ENCODE measurements at regions not wholly inside any gene's neighbourhood (a gene's known extent, or its start where the extent isn't known, plus 50 kb on each side); places are given as distances from the start of the nearest gene placed in this dataset.

GRCh38 chr11:79547256-79547655 is 106.4 kb upstream of the TENM4 start (continued):
- TF ChIP-seq REST (IDR thresholded peaks at IDR 0.05), result no peak
- TF ChIP-seq RXRA (IDR thresholded peaks at IDR 0.05), result no peak
- no peak for TF ChIP-seq EGR1 (IDR thresholded peaks at IDR 0.05; ENCODE audit: low read depth in 2 of 2)

GRCh38 chr11:79546351-79546750 is 105.5 kb upstream of the TENM4 start:
- Histone ChIP-seq H3K36me3 (ENCODE audit: control insufficient read depth in 4 of 4, insufficient read depth in 3 of 4, low read depth in 1 of 4, low read length in 3 of 4) (no peaks in the 10 kb centered on the region), H3K27me3 (ENCODE audit: control insufficient read depth in 4 of 4, insufficient read depth in 4 of 4, low read length in 3 of 4) (no peaks in the 10 kb centered on the region), H3K9ac (ENCODE audit: low read depth in 1 of 2, low read length in 2 of 2) (no peak overlapping the region), H3K9me3 (ENCODE audit: control insufficient read depth in 4 of 4, low read length in 3 of 4) (no peaks in the 10 kb centered on the region), H3K4me3 (ENCODE audit: low read depth in 1 of 3, low read length in 3 of 3) (no peak overlapping the region), H3K4me1 (ENCODE audit: control insufficient read depth in 4 of 4, insufficient read depth in 4 of 4, low read length in 3 of 4) (no peaks in the 10 kb centered on the region), H3K27ac (ENCODE audit: low read depth in 1 of 2, low read length in 2 of 2) (no peak overlapping the region)
- TF ChIP-seq CTCF (IDR thresholded peaks at IDR 0.05; ENCODE audit: low read depth, low read length, missing input control), result no peak
- no peak for TF ChIP-seq FOXA1 (IDR thresholded peaks at IDR 0.05)
- WGBS, result 67% methylated on average over 8 of the region's 8 CpGs
- DNase-seq (ENCODE audit: low spot score), result no peak

- no peak for DNase-seq (ENCODE audit: low spot score)
- Histone ChIP-seq H3K4me1 (ENCODE audit: control insufficient read depth in 4 of 4, insufficient read depth in 4 of 4, low read length in 3 of 4) (no peaks in the 10 kb centered on the region), H3K9me3 (ENCODE audit: control insufficient read depth in 4 of 4, low read length in 3 of 4) (no peaks in the 10 kb centered on the region), H3K27me3 (ENCODE audit: control insufficient read depth in 4 of 4, insufficient read depth in 4 of 4, low read length in 3 of 4) (no peaks in the 10 kb centered on the region), H3K27ac (ENCODE audit: low read depth in 1 of 2, low read length in 2 of 2) (no peak overlapping the region), H3K4me3 (ENCODE audit: low read depth in 1 of 3, low read length in 3 of 3) (no peak overlapping the region), H3K36me3 (ENCODE audit: control insufficient read depth in 4 of 4, insufficient read depth in 3 of 4, low read depth in 1 of 4, low read length in 3 of 4) (no peaks in the 10 kb centered on the region), H3K9ac (ENCODE audit: low read depth in 1 of 2, low read length in 2 of 2) (no peak overlapping the region)
- WGBS, result 81% methylated on average over 2 of the region's 2 CpGs
- TF ChIP-seq REST (IDR thresholded peaks at IDR 0.05) (no peak), RXRA (IDR thresholded peaks at IDR 0.05) (no peak), HNF4G (IDR thresholded peaks at IDR 0.05) (no peak), NR2F2 (IDR thresholded peaks at IDR 0.05) (no peak), ZBTB33 (IDR thresholded peaks at IDR 0.05) (no peak), RAD21 (IDR thresholded peaks at IDR 0.05) (no peak), MAX (IDR thresholded peaks at IDR 0.05) (no peak), HNF4A (conservative IDR thresholded peaks at IDR 0.05) (no peak), CTCF (IDR thresholded peaks at IDR 0.05; ENCODE audit: low read depth, low read length, missing input control) (no peak), YY1 (IDR thresholded peaks at IDR 0.05) (no peak), ATF3 (IDR thresholded peaks at IDR 0.05) (no peak), SP1 (IDR thresholded peaks at IDR 0.05) (no peak), JUND (IDR thresholded peaks at IDR 0.05) (no peak), FOXA1 (IDR thresholded peaks at IDR 0.05) (no peak), GABPA (IDR thresholded peaks at IDR 0.05 in 1 of 2, conservative IDR thresholded peaks at IDR 0.05 in 1 of 2) (no peak), EGR1 (IDR thresholded peaks at IDR 0.05; ENCODE audit: low read depth in 2 of 2) (no peak), TAF1 (conservative IDR thresholded peaks at IDR 0.05) (no peak)
These were observed 103.5 kb upstream of the TENM4 start for GRCh38 chr11:79544361-79544760.

Measured in liver (tissue), 8 donors.